ENCODE measurements at regions not wholly inside any gene's neighbourhood (a gene's known extent, or its start where the extent isn't known, plus 50 kb on each side); places are given as distances from the start of the nearest gene placed in this dataset.

DNA sequence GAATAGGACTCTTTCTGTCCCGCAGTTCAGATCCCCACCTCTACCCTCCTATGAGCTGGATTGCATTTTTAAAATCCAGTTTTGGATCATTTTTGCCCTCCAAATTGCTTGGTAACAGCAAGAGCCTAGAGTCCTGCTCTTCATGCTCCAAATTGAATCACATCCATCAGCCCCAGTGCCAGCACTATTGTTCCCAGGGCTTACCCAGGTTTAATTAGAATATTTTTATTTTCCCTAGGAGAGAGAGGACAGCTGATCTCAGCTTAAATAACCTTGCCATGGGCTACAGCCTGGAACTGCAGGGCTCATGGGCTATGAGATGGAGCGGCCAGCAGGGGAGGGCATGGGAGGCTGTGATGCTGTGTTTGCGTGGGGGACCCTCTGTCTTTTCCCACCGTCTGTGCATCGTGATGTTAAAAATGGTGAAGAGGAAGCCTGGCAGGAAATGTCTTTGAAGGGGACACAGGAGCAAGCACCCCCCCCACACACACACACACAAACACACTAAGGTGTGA is 59.4 kb upstream of the WSCD2 start:
- Histone ChIP-seq H3K4me2 (replicated peaks; ENCODE audit: low read depth, low read length, poor library complexity, severe bottlenecking) (no peak overlapping the region), H4K20me1 (ENCODE audit: control insufficient read depth, insufficient read depth, low read length, poor library complexity, severe bottlenecking) (no peaks in the 10 kb centered on the region), H3K79me2 (ENCODE audit: control insufficient read depth, insufficient read depth, low read length) (no peaks in the 10 kb centered on the region), H3K4me3 (ENCODE audit: control extremely low read depth in 1 of 5, extremely low read depth in 1 of 5, insufficient read depth in 1 of 5, low read depth in 2 of 5, low read length in 4 of 5) (no peak overlapping the region), H2AFZ (ENCODE audit: insufficient read depth, low read depth, low read length, poor library complexity, severe bottlenecking) (no peak overlapping the region), H3K4me1 (ENCODE audit: control insufficient read depth in 2 of 2, insufficient read depth in 2 of 2, low read length in 2 of 2) (no peaks in the 10 kb centered on the region), H3K36me3 (replicated peaks in 1 of 2; ENCODE audit: control extremely low read depth in 1 of 2, control insufficient read depth in 1 of 2, extremely low read depth in 1 of 2, insufficient read depth in 2 of 2, low read length in 1 of 2) (no peaks in the 10 kb centered on the region), H3K27me3 (replicated peaks in 1 of 4; ENCODE audit: control extremely low read depth in 1 of 4, control insufficient read depth in 3 of 4, insufficient read depth in 4 of 4, low read length in 3 of 4) (peaks cover 0 to 6% (median 2%) of the 10 kb centered on the region in 4 experiments), H3K27ac (ENCODE audit: low read length in 2 of 2) (no peak overlapping the region), H3K9ac (ENCODE audit: low read length) (no peak overlapping the region), H3K9me3 (ENCODE audit: control extremely low read depth in 1 of 3, control insufficient read depth in 2 of 3, insufficient read depth in 1 of 3, low read length in 2 of 3) (no peaks in the 10 kb centered on the region)
- H3K27me3 Mint-ChIP-seq = peaks cover 37% of the 10 kb centered on the region
- no peaks in the 10 kb centered on the region for H3K4me1 Mint-ChIP-seq
- no peak overlapping the region for H3K4me3 Mint-ChIP-seq
- H3K27ac Mint-ChIP-seq = no peak overlapping the region
- no peaks in the 10 kb centered on the region for H3K9me3 Mint-ChIP-seq (ENCODE audit: insufficient read depth)
- TF ChIP-seq EZH2 (IDR thresholded peaks at IDR 0.05; ENCODE audit: borderline replicate concordance, insufficient read depth, low read depth, low read length, poor library complexity, severe bottlenecking) = no peak
- no peak for TF ChIP-seq CTCF (IDR thresholded peaks at IDR 0.05)
- no peak for ATAC-seq (ENCODE audit: low read depth)
- POLR2A ChIA-PET = no interaction called here
- intact Hi-C loops (cut with micrococcal nuclease) = no loop called here
- CTCF ChIA-PET = no interaction called here
- WGBS (ENCODE audit: insufficient coverage) = 84% methylated on average over 2 of the region's 5 CpGs
- DNase-seq = no peak

DNA sequence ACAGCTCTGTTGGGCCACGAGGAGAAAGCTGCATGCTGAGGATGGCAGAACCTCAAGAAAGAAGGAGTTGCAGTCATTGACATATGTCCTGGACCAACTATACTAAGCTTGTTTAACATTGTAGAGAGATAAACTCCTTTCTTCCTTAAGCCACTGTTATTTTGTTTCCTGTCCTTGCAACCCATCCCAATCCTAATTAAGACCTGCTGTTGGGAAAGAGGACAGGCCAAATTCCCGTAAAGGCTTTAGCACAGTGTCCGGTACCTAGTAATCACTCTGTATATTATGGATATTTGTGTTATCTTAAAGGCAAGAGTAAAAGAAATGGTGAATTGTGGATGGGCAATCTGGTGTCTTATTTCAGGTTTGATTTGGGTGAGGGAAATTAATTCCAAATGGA is 53.5 kb upstream of the WSCD2 start:
- WGBS (ENCODE audit: insufficient coverage) = no CpG with 5 or more reads among the region's 3 CpGs
- no peaks in the 10 kb centered on the region for H3K4me1 ChIP-seq (ENCODE audit: control insufficient read depth in 2 of 2, insufficient read depth in 2 of 2, low read length in 2 of 2)
- no peak overlapping the region for H3K9ac ChIP-seq (ENCODE audit: low read length)
- Mint-ChIP-seq H3K4me1 (no peaks in the 10 kb centered on the region), H3K4me3 (no peak overlapping the region), H3K27me3 (peaks cover 50% of the 10 kb centered on the region), H3K27ac (no peak overlapping the region), H3K9me3 (ENCODE audit: insufficient read depth) (no peaks in the 10 kb centered on the region)
- no peak for TF ChIP-seq EZH2 (IDR thresholded peaks at IDR 0.05; ENCODE audit: borderline replicate concordance, insufficient read depth, low read depth, low read length, poor library complexity, severe bottlenecking)
- no peak for TF ChIP-seq CTCF (IDR thresholded peaks at IDR 0.05)
- H3K36me3 ChIP-seq (replicated peaks in 1 of 2; ENCODE audit: control extremely low read depth in 1 of 2, control insufficient read depth in 1 of 2, extremely low read depth in 1 of 2, insufficient read depth in 2 of 2, low read length in 1 of 2) = no peaks in the 10 kb centered on the region
- H3K4me2 ChIP-seq (replicated peaks; ENCODE audit: low read depth, low read length, poor library complexity, severe bottlenecking) = no peak overlapping the region
- no peak overlapping the region for H3K27ac ChIP-seq (ENCODE audit: low read length in 2 of 2)
- H2AFZ ChIP-seq (ENCODE audit: insufficient read depth, low read depth, low read length, poor library complexity, severe bottlenecking) = no peak overlapping the region
- H3K4me3 ChIP-seq (ENCODE audit: control extremely low read depth in 1 of 5, extremely low read depth in 1 of 5, insufficient read depth in 1 of 5, low read depth in 2 of 5, low read length in 4 of 5) = no peak overlapping the region
- no peaks in the 10 kb centered on the region for H3K79me2 ChIP-seq (ENCODE audit: control insufficient read depth, insufficient read depth, low read length)
- intact Hi-C loops (cut with micrococcal nuclease) = no loop called here
- no peaks in the 10 kb centered on the region for H4K20me1 ChIP-seq (ENCODE audit: control insufficient read depth, insufficient read depth, low read length, poor library complexity, severe bottlenecking)
- CTCF ChIA-PET = no interaction called here
- no peaks in the 10 kb centered on the region for H3K9me3 ChIP-seq (ENCODE audit: control extremely low read depth in 1 of 3, control insufficient read depth in 2 of 3, insufficient read depth in 1 of 3, low read length in 2 of 3)
- ATAC-seq (ENCODE audit: low read depth) (no peak), DNase-seq (no peak)
- POLR2A ChIA-PET = no interaction called here
- peaks cover 0 to 6% (median 2%) of the 10 kb centered on the region in 4 experiments for H3K27me3 ChIP-seq (replicated peaks in 1 of 4; ENCODE audit: control extremely low read depth in 1 of 4, control insufficient read depth in 3 of 4, insufficient read depth in 4 of 4, low read length in 3 of 4)
